ENCODE measurements at regions not wholly inside any gene's neighbourhood (a gene's known extent, or its start where the extent isn't known, plus 50 kb on each side); places are given as distances from the start of the nearest gene placed in this dataset.

DNA sequence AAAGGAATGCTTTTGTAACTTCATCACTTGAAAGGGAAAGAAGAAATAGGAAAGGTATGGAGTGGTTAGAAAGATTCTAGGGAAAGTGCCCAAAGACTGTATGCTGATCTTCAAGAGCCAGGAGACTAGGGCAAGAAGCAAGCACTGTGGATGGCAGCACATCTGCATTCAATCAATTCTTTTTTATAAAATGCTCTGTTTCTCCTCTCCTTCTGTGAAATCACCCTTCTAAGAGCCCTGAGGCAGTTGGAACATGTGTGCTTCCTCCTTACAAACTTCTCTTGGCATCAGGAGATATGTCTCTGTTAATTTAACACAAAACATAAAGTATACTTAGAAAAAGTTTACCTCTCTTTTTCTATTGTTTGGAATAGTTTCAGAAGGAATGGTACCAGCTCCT is 1162.2 kb upstream of the GJE1 start:
- no peak overlapping the region for H3K27ac ChIP-seq (ENCODE audit: low read depth in 1 of 2, low read length in 2 of 2)
- intact Hi-C loops (cut with DNase I) = no loop called here
- DNase-seq = no peak

DNA sequence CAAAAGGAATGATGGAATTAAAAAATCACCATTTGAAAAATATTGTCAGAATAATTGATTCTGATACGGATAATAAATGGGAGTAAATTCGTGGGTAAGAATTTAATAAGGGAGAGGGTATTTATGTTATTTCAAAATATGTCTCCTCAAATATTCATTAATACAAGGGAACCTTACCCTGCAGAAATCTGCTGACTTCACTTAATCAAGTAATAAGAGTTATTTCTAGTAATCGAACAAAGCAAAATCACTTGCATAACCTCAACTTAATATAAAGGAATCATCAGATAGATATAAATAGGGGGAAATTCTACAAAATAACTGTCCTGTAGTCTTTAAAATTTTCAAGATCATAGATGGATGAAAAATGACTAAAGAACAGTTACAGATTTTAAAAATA is 1164.7 kb upstream of the GJE1 start:
- ATAC-seq (ENCODE audit: low FRiP score) (no peak), DNase-seq (no peak)
- H3K27ac ChIP-seq (ENCODE audit: low read depth in 1 of 2, low read length in 2 of 2) = no peak overlapping the region
- no peaks in the 10 kb centered on the region for H3K4me1 ChIP-seq (ENCODE audit: control insufficient read depth in 1 of 2, insufficient read depth in 2 of 2, low read length in 2 of 2)
- no peak overlapping the region for H3K4me3 ChIP-seq (ENCODE audit: low read length in 2 of 2)
- intact Hi-C loops (cut with DNase I) = no loop called here
- H3K9me3 ChIP-seq (ENCODE audit: control insufficient read depth, low read length) = no peaks in the 10 kb centered on the region
- H3K36me3 ChIP-seq (ENCODE audit: control insufficient read depth in 1 of 2, insufficient read depth in 2 of 2, low read length in 1 of 2) = no peaks in the 10 kb centered on the region
- no peaks in the 10 kb centered on the region for H3K27me3 ChIP-seq (ENCODE audit: control insufficient read depth in 1 of 2, insufficient read depth in 2 of 2, low read length in 1 of 2)
- WGBS, 2 donors = 86 to 91% methylated on average over 3 of the region's 3 CpGs

More for the DNA sequence above, 1162.2 kb upstream of the GJE1 start:
- no peak for ATAC-seq (ENCODE audit: low FRiP score)
- no peak overlapping the region for H3K4me3 ChIP-seq (ENCODE audit: low read length in 2 of 2)
- H3K4me1 ChIP-seq (ENCODE audit: control insufficient read depth in 1 of 2, insufficient read depth in 2 of 2, low read length in 2 of 2) = no peaks in the 10 kb centered on the region
- no peaks in the 10 kb centered on the region for H3K9me3 ChIP-seq (ENCODE audit: control insufficient read depth, low read length)
- no peaks in the 10 kb centered on the region for H3K27me3 ChIP-seq (ENCODE audit: control insufficient read depth in 1 of 2, insufficient read depth in 2 of 2, low read length in 1 of 2)
- H3K36me3 ChIP-seq (ENCODE audit: control insufficient read depth in 1 of 2, insufficient read depth in 2 of 2, low read length in 1 of 2) = no peaks in the 10 kb centered on the region

DNA sequence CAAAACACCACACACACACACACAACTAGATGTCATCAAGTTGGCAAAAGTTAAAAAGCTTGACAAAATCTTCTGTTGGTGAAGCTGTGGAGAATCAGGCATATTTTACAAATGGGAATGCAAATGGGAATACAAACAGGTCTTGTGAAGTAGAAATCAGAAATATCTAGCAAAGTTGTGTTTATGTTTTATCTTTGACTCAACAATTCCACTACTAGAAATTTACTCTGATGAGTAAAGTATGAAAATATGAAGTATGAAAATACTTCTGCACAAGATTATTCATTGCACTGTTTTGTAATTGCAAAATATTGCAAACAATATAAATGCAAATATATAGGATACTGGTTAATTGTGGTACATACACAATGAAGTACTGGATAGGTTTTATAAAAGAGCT is 1166.0 kb upstream of the GJE1 start:
- Histone ChIP-seq H3K4me3 (ENCODE audit: low read length in 2 of 2) (no peak overlapping the region), H3K9me3 (ENCODE audit: control insufficient read depth, low read length) (no peaks in the 10 kb centered on the region), H3K4me1 (ENCODE audit: control insufficient read depth in 1 of 2, insufficient read depth in 2 of 2, low read length in 2 of 2) (no peaks in the 10 kb centered on the region), H3K27me3 (ENCODE audit: control insufficient read depth in 1 of 2, insufficient read depth in 2 of 2, low read length in 1 of 2) (no peaks in the 10 kb centered on the region), H3K36me3 (ENCODE audit: control insufficient read depth in 1 of 2, insufficient read depth in 2 of 2, low read length in 1 of 2) (no peaks in the 10 kb centered on the region), H3K27ac (ENCODE audit: low read depth in 1 of 2, low read length in 2 of 2) (no peak overlapping the region)
- DNase-seq (no peak), ATAC-seq (ENCODE audit: low FRiP score) (no peak)
- intact Hi-C loops (cut with DNase I) = no loop called here

DNA sequence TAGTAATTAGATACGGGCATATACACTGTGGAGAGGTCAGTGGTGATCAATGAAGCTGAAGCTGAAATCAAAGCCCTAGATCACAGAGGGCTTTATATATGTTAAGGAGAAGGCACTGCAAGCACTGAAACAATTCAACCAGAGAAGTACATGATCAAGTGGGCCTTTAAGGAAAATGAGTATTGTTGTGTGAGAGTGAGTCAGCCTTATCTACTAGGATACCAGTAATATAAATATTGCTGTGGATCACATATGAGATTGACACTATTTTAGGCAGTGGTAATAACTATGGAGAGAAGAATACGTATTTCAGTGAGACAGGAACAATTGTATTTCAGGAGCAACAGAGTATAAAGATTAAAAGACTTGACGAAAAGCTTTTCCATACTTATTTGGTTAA is 1172.2 kb upstream of the GJE1 start:
- no peak overlapping the region for H3K27ac ChIP-seq (ENCODE audit: low read depth in 1 of 2, low read length in 2 of 2)
- WGBS, 2 donors = 75 to 78% methylated on average over 3 of the region's 3 CpGs
- no peaks in the 10 kb centered on the region for H3K27me3 ChIP-seq (ENCODE audit: control insufficient read depth in 1 of 2, insufficient read depth in 2 of 2, low read length in 1 of 2)
- no peak overlapping the region for H3K4me3 ChIP-seq (ENCODE audit: low read length in 2 of 2)
- no peaks in the 10 kb centered on the region for H3K36me3 ChIP-seq (ENCODE audit: control insufficient read depth in 1 of 2, insufficient read depth in 2 of 2, low read length in 1 of 2)
- ATAC-seq (ENCODE audit: low FRiP score) (no peak), DNase-seq (no peak)
- no peaks in the 10 kb centered on the region for H3K9me3 ChIP-seq (ENCODE audit: control insufficient read depth, low read length)
- H3K4me1 ChIP-seq (ENCODE audit: control insufficient read depth in 1 of 2, insufficient read depth in 2 of 2, low read length in 2 of 2) = no peaks in the 10 kb centered on the region
- intact Hi-C loops (cut with DNase I) = no loop called here

DNA sequence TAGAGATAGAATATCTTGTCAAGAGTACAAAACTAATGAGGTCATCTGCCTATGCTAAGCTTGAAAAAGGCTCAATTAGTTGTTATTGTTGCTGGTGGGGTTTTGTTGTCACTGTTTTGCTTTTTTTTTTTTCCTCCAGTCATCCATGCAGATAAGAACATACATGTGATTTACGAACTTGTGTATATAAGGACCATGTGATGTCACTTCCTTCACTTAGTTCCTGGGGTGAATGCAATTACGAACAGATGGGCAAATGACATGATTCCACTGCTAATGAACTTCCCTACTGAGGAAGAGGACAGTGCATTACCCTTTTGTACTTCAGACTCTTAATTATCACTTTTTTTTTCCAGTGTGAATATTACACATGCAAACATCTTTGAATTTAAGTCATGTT is 1175.3 kb upstream of the GJE1 start:
- no peak for DNase-seq
- no peaks in the 10 kb centered on the region for H3K36me3 ChIP-seq (ENCODE audit: control insufficient read depth in 1 of 2, insufficient read depth in 2 of 2, low read length in 1 of 2)
- WGBS, 2 donors = 93 to 95% methylated on average over 2 of the region's 2 CpGs
- H3K27me3 ChIP-seq (ENCODE audit: control insufficient read depth in 1 of 2, insufficient read depth in 2 of 2, low read length in 1 of 2) = no peaks in the 10 kb centered on the region
- no peak overlapping the region for H3K27ac ChIP-seq (ENCODE audit: low read depth in 1 of 2, low read length in 2 of 2)
- H3K4me3 ChIP-seq (ENCODE audit: low read length in 2 of 2) = no peak overlapping the region
- intact Hi-C loops (cut with DNase I) = no loop called here
- no peak for ATAC-seq (ENCODE audit: low FRiP score)
- no peaks in the 10 kb centered on the region for H3K4me1 ChIP-seq (ENCODE audit: control insufficient read depth in 1 of 2, insufficient read depth in 2 of 2, low read length in 2 of 2)
- H3K9me3 ChIP-seq (ENCODE audit: control insufficient read depth, low read length) = no peaks in the 10 kb centered on the region

DNA sequence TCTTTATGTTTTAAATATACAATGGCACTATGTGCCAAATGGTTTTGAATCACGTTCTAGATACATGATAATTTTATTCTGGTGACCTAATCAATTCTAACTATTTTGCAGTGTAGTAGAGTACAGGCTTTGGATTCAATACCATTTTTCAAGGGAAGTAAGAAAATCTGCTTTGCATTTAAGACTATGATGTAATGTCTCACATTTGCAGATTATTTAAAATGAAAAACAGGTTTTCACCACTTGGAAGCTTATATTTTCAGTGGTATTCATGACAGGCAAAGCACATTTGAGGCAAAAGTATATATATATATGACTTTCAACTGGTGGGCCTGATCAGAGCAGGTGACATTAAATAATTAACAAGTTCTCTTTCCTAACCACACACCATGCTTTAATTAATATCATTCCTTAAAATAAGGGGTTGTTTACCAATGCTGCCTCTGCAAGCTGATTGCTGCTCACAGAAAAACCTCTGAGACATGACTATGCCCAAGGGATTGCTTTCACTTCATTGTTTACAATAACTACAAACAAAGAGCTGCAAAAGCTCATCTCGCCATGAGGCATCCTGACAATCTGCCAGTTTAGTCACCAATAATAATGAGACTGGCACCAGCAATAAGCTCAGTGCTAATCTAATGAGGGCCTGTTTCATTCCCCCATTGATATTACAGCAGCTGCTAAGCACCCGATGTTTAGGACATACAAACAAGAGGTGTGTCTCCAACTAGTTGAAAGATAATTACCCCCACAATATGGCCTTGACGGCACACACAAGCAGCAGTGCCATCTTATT is 1176.0 kb upstream of the GJE1 start:
- 79 to 81% methylated on average over 4 of the region's 4 CpGs for WGBS, 2 donors
- H3K4me3 ChIP-seq (ENCODE audit: low read length in 2 of 2) = no peak overlapping the region
- intact Hi-C loops (cut with DNase I) = no loop called here
- no peaks in the 10 kb centered on the region for H3K36me3 ChIP-seq (ENCODE audit: control insufficient read depth in 1 of 2, insufficient read depth in 2 of 2, low read length in 1 of 2)
- DNase-seq = no peak
- H3K27ac ChIP-seq (ENCODE audit: low read depth in 1 of 2, low read length in 2 of 2) = no peak overlapping the region
- ATAC-seq (ENCODE audit: low FRiP score) = no peak
- no peaks in the 10 kb centered on the region for H3K9me3 ChIP-seq (ENCODE audit: control insufficient read depth, low read length)
- H3K4me1 ChIP-seq (ENCODE audit: control insufficient read depth in 1 of 2, insufficient read depth in 2 of 2, low read length in 2 of 2) = no peaks in the 10 kb centered on the region
- H3K27me3 ChIP-seq (ENCODE audit: control insufficient read depth in 1 of 2, insufficient read depth in 2 of 2, low read length in 1 of 2) = no peaks in the 10 kb centered on the region

DNA sequence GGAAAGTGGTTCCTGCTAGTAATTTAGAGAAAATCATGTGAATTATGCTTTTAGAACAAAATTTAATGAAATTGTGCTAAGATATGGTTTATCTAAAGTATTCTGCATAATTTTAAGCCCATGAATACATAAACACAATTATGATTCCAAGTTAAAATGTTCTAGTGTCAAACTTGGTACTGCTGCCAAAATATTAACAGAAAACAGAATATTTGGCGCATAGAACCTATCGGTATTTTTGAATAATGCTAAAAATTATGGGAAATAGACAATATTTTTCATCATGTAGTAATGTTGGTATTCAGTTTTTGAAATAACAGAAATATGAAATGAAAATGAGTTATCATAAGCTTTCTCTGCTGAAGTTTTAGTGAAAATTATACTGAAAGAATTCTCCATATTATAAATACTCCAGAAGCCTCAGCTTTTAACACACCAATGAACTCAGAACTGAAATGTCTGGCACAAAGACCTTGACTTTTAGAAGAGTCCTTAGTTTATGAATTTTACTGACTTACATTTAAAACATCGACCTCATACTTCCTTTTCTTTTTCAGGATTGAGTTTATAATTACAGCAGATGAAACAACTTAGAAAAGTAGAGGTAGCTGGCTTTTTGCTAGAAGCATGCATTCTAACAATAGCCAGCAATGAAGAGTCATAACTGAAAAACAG is 1192.3 kb upstream of the GJE1 start:
- Histone ChIP-seq H3K27me3 (ENCODE audit: control insufficient read depth in 1 of 2, insufficient read depth in 2 of 2, low read length in 1 of 2) (no peaks in the 10 kb centered on the region), H3K9me3 (ENCODE audit: control insufficient read depth, low read length) (peaks cover 4% of the 10 kb centered on the region), H3K4me1 (ENCODE audit: control insufficient read depth in 1 of 2, insufficient read depth in 2 of 2, low read length in 2 of 2) (no peaks in the 10 kb centered on the region), H3K27ac (ENCODE audit: low read depth in 1 of 2, low read length in 2 of 2) (no peak overlapping the region), H3K36me3 (ENCODE audit: control insufficient read depth in 1 of 2, insufficient read depth in 2 of 2, low read length in 1 of 2) (peaks cover 0 to 3% of the 10 kb centered on the region in 2 donors), H3K4me3 (ENCODE audit: low read length in 2 of 2) (no peak overlapping the region)
- 38 to 49% methylated on average over 3 of the region's 3 CpGs for WGBS, 2 donors
- ATAC-seq (ENCODE audit: low FRiP score) (no peak), DNase-seq (no peak)
- intact Hi-C loops (cut with DNase I) = no loop called here

DNA sequence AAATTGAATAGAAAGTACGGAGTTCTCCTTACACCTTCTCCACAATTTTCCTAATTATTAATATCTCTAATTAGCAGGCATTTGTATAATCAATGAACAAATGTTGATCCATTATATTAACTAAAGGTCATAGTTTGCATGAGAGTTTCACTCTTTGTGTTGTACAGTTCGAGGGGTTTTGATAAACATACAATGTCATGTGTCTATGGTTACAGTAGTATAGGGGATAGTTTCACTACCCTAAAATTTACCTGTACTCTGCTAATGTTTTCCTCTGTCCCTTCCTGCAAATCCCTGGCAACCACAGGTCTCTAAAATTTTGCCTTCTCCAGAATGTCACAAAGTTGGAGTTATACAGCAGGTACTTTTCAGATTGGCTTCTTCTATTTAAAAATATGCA is 1199.8 kb upstream of the GJE1 start:
- Histone ChIP-seq H3K9me3 (ENCODE audit: control insufficient read depth, low read length) (no peaks in the 10 kb centered on the region), H3K27ac (ENCODE audit: low read depth in 1 of 2, low read length in 2 of 2) (no peak overlapping the region), H3K27me3 (ENCODE audit: control insufficient read depth in 1 of 2, insufficient read depth in 2 of 2, low read length in 1 of 2) (no peaks in the 10 kb centered on the region), H3K4me1 (ENCODE audit: control insufficient read depth in 1 of 2, insufficient read depth in 2 of 2, low read length in 2 of 2) (no peaks in the 10 kb centered on the region), H3K36me3 (ENCODE audit: control insufficient read depth in 1 of 2, insufficient read depth in 2 of 2, low read length in 1 of 2) (no peaks in the 10 kb centered on the region), H3K4me3 (ENCODE audit: low read length in 2 of 2) (no peak overlapping the region)
- intact Hi-C loops (cut with DNase I) = no loop called here
- ATAC-seq (ENCODE audit: low FRiP score) = no peak
- no peak for DNase-seq
- WGBS, 2 donors = 96 to 99% methylated on average over 2 of the region's 2 CpGs

DNA sequence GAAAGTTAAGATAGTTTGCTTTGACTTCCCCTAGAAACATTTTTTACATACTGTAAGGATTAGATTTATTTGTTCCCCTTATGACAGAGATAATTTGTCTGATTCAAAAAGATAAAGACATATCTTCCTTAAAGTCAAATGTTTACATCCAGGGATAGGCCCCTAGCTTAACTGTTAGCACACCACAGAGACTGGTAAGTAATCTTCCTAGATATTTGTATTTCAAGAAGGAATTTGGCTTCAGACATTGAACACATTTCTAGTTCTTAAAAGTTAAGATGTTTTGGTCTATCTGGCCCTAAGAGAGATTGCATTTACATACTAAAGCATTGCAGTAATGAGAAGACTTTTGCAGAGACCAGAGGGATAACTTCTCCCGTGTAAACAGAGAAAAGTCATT is 1201.1 kb upstream of the GJE1 start:
- ATAC-seq (ENCODE audit: low FRiP score) (no peak), DNase-seq (no peak)
- H3K27ac ChIP-seq (ENCODE audit: low read depth in 1 of 2, low read length in 2 of 2) = no peak overlapping the region
- intact Hi-C loops (cut with DNase I) = no loop called here
- H3K36me3 ChIP-seq (ENCODE audit: control insufficient read depth in 1 of 2, insufficient read depth in 2 of 2, low read length in 1 of 2) = no peaks in the 10 kb centered on the region
- no peaks in the 10 kb centered on the region for H3K4me1 ChIP-seq (ENCODE audit: control insufficient read depth in 1 of 2, insufficient read depth in 2 of 2, low read length in 2 of 2)
- H3K27me3 ChIP-seq (ENCODE audit: control insufficient read depth in 1 of 2, insufficient read depth in 2 of 2, low read length in 1 of 2) = no peaks in the 10 kb centered on the region
- WGBS, 2 donors = 81 to 94% methylated on average over 1 of the region's 1 CpG
- no peaks in the 10 kb centered on the region for H3K9me3 ChIP-seq (ENCODE audit: control insufficient read depth, low read length)
- H3K4me3 ChIP-seq (ENCODE audit: low read length in 2 of 2) = no peak overlapping the region
